Ectodermal cell (in vitro differentiated cells): ENCODE measurements at regions not wholly inside any gene's neighbourhood (a gene's known extent, or its start where the extent isn't known, plus 50 kb on each side); places are given as distances from the start of the nearest gene placed in this dataset.

Experiments
- H3K27ac ChIP-seq: 2 replicates; pipeline ENCODE4 v1.7.0; 2013; ENCODE audit warnings: mild to moderate bottlenecking, low read depth, low read length; ENCODE audit not compliant: insufficient read depth, poor library complexity, severe bottlenecking
- H3K27me3 ChIP-seq: 2 replicates; pipeline ENCODE4 v1.7.0; 2013; ENCODE audit warnings: mild to moderate bottlenecking, low read length; ENCODE audit not compliant: insufficient read depth, control insufficient read depth, poor library complexity, severe bottlenecking
- H3K36me3 ChIP-seq: one replicate; pipeline ENCODE4 v1.7.0; 2013; ENCODE audit warnings: low read length; ENCODE audit not compliant: control insufficient read depth, insufficient read depth
- H3K4me1 ChIP-seq: one replicate; pipeline ENCODE4 v1.7.0; 2013; ENCODE audit warnings: low read length; ENCODE audit not compliant: control insufficient read depth, insufficient read depth
- H3K4me3 ChIP-seq: 2 replicates; pipeline ENCODE4 v1.7.0; 2013; ENCODE audit warnings: low read depth, low read length, control low read depth; ENCODE audit not compliant: insufficient read depth
- H3K9me3 ChIP-seq: 2 replicates; pipeline ENCODE4 v1.7.0; 2013; ENCODE audit warnings: mild to moderate bottlenecking, low read length, moderate library complexity; ENCODE audit not compliant: control insufficient read depth
- WGBS, 2 experiments: methylation state at CpG; one replicate each; pipeline ENCODE4 v1.1.7; 2013; ENCODE audit warnings: missing lambda C conversion rate in 2 of 2; 5-methylcytosine and 5-hydroxymethylcytosine counted together

DNA sequence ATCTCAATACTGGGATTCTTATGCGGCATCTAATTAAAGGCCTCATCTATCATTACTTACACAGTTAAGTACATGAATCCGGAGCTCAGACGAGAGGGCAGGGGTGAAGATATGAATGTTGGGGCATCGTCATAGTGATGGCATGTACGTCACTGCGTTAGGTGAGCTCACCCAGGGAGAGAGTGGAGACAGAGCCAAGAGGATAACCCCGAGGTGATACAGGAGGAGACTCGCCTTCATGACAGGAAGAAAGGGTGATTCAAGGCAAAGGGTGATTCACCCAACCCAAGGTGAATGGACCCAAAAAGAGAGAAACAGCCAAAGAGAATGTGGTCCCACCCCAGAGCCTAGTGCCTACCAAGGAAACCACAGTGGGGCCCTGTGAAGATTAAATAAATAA is 132.9 kb upstream of the BLID start:
- no peaks in the 10 kb centered on the region for H3K36me3 ChIP-seq
- H3K4me1 ChIP-seq, result peaks cover 4% of the 10 kb centered on the region
- no peaks in the 10 kb centered on the region for H3K27me3 ChIP-seq
- no peak overlapping the region for H3K4me3 ChIP-seq
- H3K27ac ChIP-seq, result no peak overlapping the region
- 93 to 94% methylated on average over 7 to 8 of the region's 8 CpGs for WGBS, 2 experiments
- no peaks in the 10 kb centered on the region for H3K9me3 ChIP-seq

DNA sequence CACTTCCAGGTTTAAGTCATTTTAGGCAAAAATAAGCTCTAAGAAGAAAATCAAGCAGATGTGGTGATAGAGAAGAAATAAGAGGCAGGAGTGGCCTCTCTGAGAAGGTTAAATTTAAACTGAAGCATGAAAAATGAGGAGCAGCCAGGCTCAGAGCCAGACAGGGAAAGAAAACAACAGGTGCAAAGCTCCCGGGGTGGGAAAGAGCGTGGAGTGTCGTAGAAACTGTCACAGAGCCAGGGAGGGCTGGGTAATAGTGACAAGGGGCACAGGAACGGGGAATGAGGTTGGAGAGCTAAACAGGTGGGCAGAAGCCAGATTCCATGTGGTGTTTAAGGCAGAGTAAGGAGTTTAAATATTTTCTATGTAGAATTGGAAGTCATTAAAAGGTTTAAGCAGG is 132.1 kb upstream of the BLID start:
- Histone ChIP-seq H3K4me1 (no peaks in the 10 kb centered on the region), H3K4me3 (no peak overlapping the region), H3K27me3 (no peaks in the 10 kb centered on the region), H3K36me3 (no peaks in the 10 kb centered on the region), H3K9me3 (no peaks in the 10 kb centered on the region), H3K27ac (no peak overlapping the region)
- WGBS, 2 experiments, result 83 to 84% methylated on average over 4 of the region's 4 CpGs

DNA sequence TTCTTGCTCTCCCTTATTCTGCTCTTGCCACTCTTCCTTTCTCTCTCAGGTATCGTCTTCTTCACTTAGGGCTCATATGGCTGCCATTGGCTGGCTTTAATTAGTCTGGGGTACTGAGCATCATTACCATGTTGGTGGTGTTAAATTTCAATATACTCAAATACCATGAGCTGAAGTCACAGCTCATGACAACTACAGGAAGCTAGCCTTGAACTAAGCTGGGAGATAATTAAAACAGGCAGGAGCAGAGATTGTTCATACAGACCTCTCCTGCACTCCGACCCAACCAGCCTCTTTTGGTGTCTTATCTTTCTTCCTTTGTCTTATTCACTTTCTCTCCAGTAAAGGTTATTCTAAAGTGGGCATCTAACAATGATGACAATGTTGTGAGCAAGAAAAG is 130.9 kb upstream of the BLID start:
- Histone ChIP-seq H3K27ac (no peak overlapping the region), H3K9me3 (no peaks in the 10 kb centered on the region)
- 90 to 92% methylated on average over 2 of the region's 2 CpGs for WGBS, 2 experiments

DNA sequence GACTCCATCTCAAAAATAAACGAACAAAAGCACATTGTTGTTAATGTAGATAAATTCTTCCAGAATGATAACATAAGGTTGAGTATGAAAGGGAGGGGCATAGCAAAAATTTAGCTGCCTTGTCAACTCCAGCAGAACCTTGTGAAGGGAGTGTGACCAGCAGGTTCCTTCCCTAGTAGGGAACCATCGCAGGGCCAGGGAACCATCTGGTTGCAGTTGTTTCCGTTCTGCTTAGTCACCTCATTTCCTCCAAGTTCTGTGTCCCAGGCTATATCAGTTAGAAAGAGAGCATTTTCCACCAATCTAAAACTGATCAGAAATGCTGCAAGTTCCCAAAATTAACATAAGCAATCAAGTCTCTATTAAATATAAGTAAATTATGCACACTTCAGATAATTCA is 126.7 kb upstream of the BLID start:
- 94 to 97% methylated on average over 3 of the region's 3 CpGs for WGBS, 2 experiments
- no peaks in the 10 kb centered on the region for H3K36me3 ChIP-seq
- H3K4me1 ChIP-seq, result no peaks in the 10 kb centered on the region
- H3K4me3 ChIP-seq, result no peak overlapping the region
- no peaks in the 10 kb centered on the region for H3K27me3 ChIP-seq
- H3K27ac ChIP-seq, result no peak overlapping the region
- no peaks in the 10 kb centered on the region for H3K9me3 ChIP-seq

More for the DNA sequence above, 130.9 kb upstream of the BLID start:
- Histone ChIP-seq H3K27me3 (no peaks in the 10 kb centered on the region), H3K36me3 (no peaks in the 10 kb centered on the region), H3K4me1 (no peaks in the 10 kb centered on the region), H3K4me3 (no peak overlapping the region)

DNA sequence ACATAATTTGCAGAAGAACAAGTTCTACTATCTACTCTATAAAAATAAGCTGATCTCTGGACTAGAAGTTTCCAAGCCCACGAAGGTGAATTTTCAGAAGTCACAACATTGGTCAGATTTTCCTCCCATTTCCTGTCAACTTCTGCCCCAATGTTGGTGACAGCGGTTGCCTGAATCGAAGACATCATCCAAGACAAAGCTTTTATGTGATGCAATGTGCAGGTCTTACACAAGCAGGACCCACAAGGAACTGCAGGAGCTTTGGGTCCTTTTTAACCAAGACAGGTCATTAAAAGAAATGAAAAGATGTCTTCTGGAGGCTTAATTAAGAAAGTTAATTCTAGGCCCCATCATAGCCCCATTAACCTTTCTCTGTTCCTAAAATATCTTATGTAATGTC is 125.6 kb upstream of the BLID start:
- Histone ChIP-seq H3K9me3 (no peaks in the 10 kb centered on the region), H3K27me3 (no peaks in the 10 kb centered on the region), H3K4me3 (no peak overlapping the region), H3K27ac (no peak overlapping the region), H3K4me1 (no peaks in the 10 kb centered on the region), H3K36me3 (no peaks in the 10 kb centered on the region)
- 94 to 95% methylated on average over 3 of the region's 3 CpGs for WGBS, 2 experiments

DNA sequence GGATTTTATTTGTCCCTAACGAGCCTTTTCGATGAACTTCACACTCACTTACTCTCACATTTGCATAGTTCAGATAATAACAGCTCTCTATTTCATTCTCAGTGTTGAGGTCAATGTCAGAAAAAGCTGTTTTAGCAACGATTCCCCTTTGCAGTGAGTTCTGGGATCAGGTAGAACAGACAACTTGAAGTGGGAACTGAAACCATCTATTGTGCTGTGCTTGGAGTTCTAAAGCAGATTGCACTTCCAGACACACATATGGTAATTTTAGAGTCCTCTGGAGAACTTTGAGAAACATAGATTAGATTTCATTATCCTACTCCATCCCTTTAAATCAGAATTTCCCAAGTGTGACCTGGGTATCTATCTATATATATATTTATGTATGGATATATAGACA is 124.6 kb upstream of the BLID start:
- no peaks in the 10 kb centered on the region for H3K9me3 ChIP-seq
- no peak overlapping the region for H3K4me3 ChIP-seq
- H3K27me3 ChIP-seq, result no peaks in the 10 kb centered on the region
- WGBS, 2 experiments, result 92 to 98% methylated on average over 3 of the region's 3 CpGs
- no peaks in the 10 kb centered on the region for H3K4me1 ChIP-seq
- no peak overlapping the region for H3K27ac ChIP-seq
- no peaks in the 10 kb centered on the region for H3K36me3 ChIP-seq

DNA sequence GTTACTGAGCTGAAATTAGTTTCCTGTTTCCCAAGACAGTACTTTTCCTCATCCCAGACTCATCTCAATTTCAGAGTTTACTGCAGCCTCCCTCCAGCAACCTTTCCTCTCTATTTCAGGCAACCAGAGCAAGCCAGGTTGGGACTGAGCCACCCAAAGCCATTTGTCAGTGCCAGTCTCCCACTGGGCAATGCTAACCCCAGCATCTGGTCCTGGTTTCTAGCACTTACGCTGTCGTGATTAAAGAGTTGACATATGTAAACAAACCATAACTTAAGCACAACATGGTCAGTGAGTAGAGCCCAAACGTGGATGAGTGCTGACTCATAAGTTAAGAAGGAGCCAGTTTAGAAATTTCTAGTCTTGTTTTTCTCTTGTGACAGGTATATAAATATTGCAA is 119.6 kb upstream of the BLID start:
- H3K36me3 ChIP-seq, result no peaks in the 10 kb centered on the region
- no peaks in the 10 kb centered on the region for H3K9me3 ChIP-seq
- H3K4me1 ChIP-seq, result no peaks in the 10 kb centered on the region
- 87 to 88% methylated on average over 3 of the region's 3 CpGs for WGBS, 2 experiments
- no peak overlapping the region for H3K27ac ChIP-seq
- no peak overlapping the region for H3K4me3 ChIP-seq
- H3K27me3 ChIP-seq, result no peaks in the 10 kb centered on the region

DNA sequence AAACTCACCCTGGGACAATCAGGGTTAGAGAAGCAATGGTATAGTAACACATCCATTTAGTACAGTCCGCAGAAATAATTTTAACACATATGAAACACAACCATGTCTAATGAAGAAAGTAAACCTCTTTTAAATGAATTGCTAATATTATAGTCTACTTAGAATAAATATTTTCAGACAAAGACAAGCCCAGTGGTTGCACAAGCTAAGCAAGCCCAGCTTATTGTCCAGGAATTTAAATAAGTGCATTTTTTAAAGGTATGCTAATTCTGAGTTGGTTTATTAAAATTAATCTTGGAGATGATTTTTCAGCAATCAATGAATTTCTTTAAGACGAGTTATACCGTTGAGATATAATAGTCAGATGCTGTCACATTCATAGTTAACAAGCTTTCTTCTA is 118.8 kb upstream of the BLID start:
- H3K27ac ChIP-seq, result no peak overlapping the region
- no peaks in the 10 kb centered on the region for H3K27me3 ChIP-seq
- 88 to 93% methylated on average over 2 to 3 of the region's 3 CpGs for WGBS, 2 experiments

DNA sequence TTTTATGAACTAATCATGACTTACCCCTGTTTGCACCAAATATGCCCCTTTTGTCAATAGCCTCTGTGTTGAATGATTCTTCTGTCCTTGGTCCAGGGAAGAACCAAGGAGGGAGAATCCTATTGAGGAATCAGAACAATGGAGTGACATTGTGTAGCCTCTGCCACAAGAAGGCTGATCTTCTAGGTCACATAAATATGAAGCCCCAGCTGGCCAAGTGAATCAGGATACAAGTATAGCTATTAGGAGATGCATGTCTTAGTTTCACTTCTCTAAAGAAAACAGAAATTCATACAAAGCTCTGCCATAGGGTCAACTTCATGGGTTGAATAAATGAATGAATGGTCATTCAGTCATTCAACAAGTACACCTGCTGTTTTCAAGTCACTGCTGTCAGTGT is 118.2 kb upstream of the BLID start:
- H3K4me1 ChIP-seq, result peaks cover 9% of the 10 kb centered on the region
- H3K4me3 ChIP-seq, result no peak overlapping the region
- no peaks in the 10 kb centered on the region for H3K36me3 ChIP-seq
- no peaks in the 10 kb centered on the region for H3K9me3 ChIP-seq
- no peaks in the 10 kb centered on the region for H3K27me3 ChIP-seq
- no peak overlapping the region for H3K27ac ChIP-seq

More for the DNA sequence above, 118.8 kb upstream of the BLID start:
- no peaks in the 10 kb centered on the region for H3K9me3 ChIP-seq
- H3K4me1 ChIP-seq, result peaks cover 4% of the 10 kb centered on the region
- no peaks in the 10 kb centered on the region for H3K36me3 ChIP-seq
- H3K4me3 ChIP-seq, result no peak overlapping the region

DNA sequence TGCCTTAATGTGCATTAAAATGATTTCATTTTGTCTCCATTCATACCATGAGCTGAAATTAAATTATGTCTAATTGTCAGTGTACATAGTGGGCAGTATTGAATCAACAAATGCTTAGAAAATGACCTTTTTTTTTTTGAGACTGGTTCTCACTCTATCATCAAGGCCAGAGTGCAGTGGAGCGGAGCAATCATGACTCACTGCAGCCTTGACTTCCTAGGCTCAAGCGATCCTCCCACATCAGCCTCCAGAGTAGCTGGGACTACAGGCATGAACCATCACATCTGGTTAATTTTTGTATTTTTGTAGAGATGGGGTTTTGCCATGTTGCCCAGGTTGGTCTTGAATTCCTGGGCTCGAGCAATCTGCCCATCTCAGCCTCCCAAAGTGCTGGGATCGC is 117.0 kb upstream of the BLID start:
- 91 to 96% methylated on average over 4 of the region's 4 CpGs for whole genome bisulfite sequencing, 2 experiments
- no peaks in the 10 kb centered on the region for H3K36me3 ChIP-seq
- peaks cover 10% of the 10 kb centered on the region for H3K4me1 ChIP-seq
- H3K4me3 ChIP-seq, result no peak overlapping the region
- H3K9me3 ChIP-seq, result no peaks in the 10 kb centered on the region
- H3K27ac ChIP-seq, result no peak overlapping the region
- no peaks in the 10 kb centered on the region for H3K27me3 ChIP-seq

DNA sequence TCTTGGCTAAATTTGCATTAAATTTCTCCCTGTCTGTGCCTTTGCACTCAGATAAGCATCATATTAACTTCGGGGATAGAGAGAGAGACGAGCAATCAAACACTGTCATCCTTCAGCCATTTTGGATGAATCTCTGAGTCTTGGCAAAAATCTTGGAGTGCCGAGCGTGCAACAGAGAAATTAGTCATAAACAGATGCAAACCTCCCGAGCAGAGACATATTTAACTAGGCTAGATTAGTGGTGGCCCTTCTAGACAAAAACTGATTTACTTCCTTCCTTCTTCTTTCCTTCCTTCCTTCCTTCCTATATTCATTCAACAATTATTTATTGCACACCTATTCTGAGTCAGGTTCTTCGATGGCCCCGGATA is 114.4 kb upstream of the BLID start:
- Histone ChIP-seq H3K27ac (no peak overlapping the region), H3K9me3 (no peaks in the 10 kb centered on the region), H3K4me3 (no peak overlapping the region), H3K27me3 (no peaks in the 10 kb centered on the region), H3K36me3 (no peaks in the 10 kb centered on the region), H3K4me1 (peaks cover 10% of the 10 kb centered on the region)
- 94 to 96% methylated on average over 7 of the region's 7 CpGs for WGBS, 2 experiments
